Suprapubic skin (tissue), 4 donors: ENCODE measurements at regions not wholly inside any gene's neighbourhood (a gene's known extent, or its start where the extent isn't known, plus 50 kb on each side); places are given as distances from the start of the nearest gene placed in this dataset.

Source experiments
- CTCF ChIP-seq, 2 donors: fragments of 200-600 bp in 1 of 2; fragments of 450-650 bp in 1 of 2; sonication (generic) in 1 of 2; IDR thresholded peaks; one replicate each; pipeline ENCODE4 v1.5.1; 2016 to 2019; ENCODE audit warnings: antibody characterized with exemption in 2 of 2, mild to moderate bottlenecking in 1 of 2, moderate library complexity in 1 of 2
- EP300 ChIP-seq: sonication (generic); formaldehyde crosslinking; IDR thresholded peaks from one replicate; pipeline ENCODE4 v1.6.1; 2017; ENCODE audit warnings: antibody characterized with exemption
- POLR2A ChIP-seq, 2 donors: fragments of 450-650 bp; IDR thresholded peaks; one replicate each; pipeline ENCODE4 v1.6.1; 2017; ENCODE audit warnings: antibody characterized with exemption in 2 of 2, mild to moderate bottlenecking in 2 of 2, moderate library complexity in 2 of 2
- POLR2AphosphoS5 ChIP-seq, 3 donors: sonication (generic); formaldehyde crosslinking; IDR thresholded peaks; one replicate each; pipeline ENCODE4 v1.6.1; 2017; ENCODE audit warnings: antibody characterized with exemption in 3 of 3

GRCh38 chr4:42311591-42311990 lies 85.7 kb upstream of the SHISA3 start:
- no peak for TF ChIP-seq CTCF (IDR thresholded peaks at IDR 0.05)
- TF ChIP-seq POLR2AphosphoS5 (IDR thresholded peaks at IDR 0.05) = no peak
- no peak for TF ChIP-seq POLR2A (IDR thresholded peaks at IDR 0.05)
- TF ChIP-seq EP300 = no peak
